OCI-LY7 (cell line): ENCODE measurements at regions not wholly inside any gene's neighbourhood (a gene's known extent, or its start where the extent isn't known, plus 50 kb on each side); places are given as distances from the start of the nearest gene placed in this dataset.

Source experiments
- CTCF ChIP-seq: fragments of 200-600 bp; sonication (generic); conservative IDR thresholded peaks from 2 replicates; pipeline ENCODE4 v1.5.1; 2014; ENCODE audit warnings: mild to moderate bottlenecking, antibody characterized with exemption, low read length, moderate library complexity, mixed read lengths
- EZH2phosphoT487 ChIP-seq: fragments of 200-600 bp; sonication (generic); IDR thresholded peaks from 2 replicates; pipeline ENCODE4 v1.6.1; 2018; ENCODE audit warnings: low read depth, borderline replicate concordance, mild to moderate bottlenecking, mixed run types, antibody characterized with exemption, low read length, moderate library complexity, mixed read lengths

GRCh38 chr15:38040615-38041014 is 106.2 kb downstream of the TMCO5A start:
- no peak for TF ChIP-seq CTCF
- no peak for TF ChIP-seq EZH2phosphoT487
